ENCODE measurements at regions not wholly inside any gene's neighbourhood (a gene's known extent, or its start where the extent isn't known, plus 50 kb on each side); places are given as distances from the start of the nearest gene placed in this dataset.
"Not testable (repeated sequence)": the region's sequence is repeated elsewhere in the genome, so short reads cannot be mapped to it uniquely, and the experiment has no call there.

DNA sequence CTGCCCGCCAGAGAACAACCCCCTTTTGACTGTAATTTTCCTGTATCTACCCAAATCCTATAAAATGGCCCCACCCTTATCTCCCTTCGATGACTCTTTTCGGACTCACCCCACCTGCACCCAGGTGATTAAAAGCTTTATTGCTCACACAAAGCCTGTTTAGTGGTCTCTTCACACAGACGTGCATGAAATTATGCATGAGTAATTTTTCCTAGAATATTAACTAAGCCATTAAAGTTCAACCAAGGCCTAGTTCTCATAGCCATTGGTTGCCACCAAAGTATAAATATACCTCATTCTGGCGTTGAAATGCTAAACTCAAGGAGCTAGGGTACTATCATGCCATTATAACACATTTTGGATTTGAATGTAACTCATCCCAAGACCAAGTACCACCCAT, 243.9 kb downstream of the ZNF608 start:
- no peak for DNase-seq

- not testable (repeated sequence) for DNase-seq
Measured at GRCh38 chr5:124499818-124500217, 246.6 kb downstream of the ZNF608 start.

GRCh38 chr5:124496968-124497367, 249.5 kb downstream of the ZNF608 start:
- not testable (repeated sequence) for DNase-seq

DNA sequence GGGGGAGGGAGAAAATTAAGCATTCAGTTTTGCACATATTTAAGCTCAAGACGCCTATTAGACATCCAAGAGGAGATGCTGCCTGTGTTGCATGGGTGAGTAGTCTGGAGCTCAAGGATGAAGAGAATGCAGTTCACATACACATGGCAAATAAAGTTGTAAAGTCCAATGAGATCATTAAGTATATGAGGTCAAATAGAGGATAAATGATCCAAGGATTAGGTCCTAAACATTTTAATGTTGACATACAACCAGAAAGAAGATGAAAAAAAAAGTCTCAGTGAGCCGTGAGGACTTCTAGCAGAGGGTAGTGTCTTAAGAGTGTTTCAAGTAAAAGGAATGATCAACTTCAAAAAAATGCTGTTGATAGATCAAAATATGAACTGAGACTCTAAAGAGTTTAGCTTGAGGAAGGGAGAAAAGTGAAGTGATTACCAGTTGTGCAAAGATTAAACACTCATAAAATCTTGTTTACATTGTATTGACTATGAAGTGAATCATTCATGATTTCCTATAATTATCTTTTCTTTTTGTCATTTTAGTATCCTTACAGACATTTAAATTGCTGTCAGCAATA, 251.8 kb downstream of the ZNF608 start:
- DNase-seq: no peak

- DNase-seq: no peak
Measured at GRCh38 chr5:124492444-124493224, 253.8 kb downstream of the ZNF608 start.

DNA sequence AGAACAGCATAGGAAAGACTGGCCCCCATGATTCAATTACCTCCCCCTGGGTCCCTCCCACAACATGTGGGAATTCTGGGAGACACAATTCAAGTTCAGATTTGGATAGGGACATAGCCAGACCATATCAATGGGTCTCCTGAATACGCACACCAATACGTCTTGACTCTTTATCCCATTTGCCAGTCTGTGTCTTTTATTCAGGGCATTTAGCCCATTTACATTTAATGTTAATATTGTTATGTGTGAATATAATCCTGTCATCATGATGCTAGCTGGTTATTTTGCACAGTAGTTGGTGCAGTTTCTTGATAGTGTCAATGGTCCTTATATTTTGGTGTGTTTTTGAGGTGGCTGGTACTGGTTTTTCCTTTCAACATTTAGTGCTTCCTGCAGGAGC, 256.1 kb downstream of the ZNF608 start:
- not testable (repeated sequence) for DNase-seq

DNA sequence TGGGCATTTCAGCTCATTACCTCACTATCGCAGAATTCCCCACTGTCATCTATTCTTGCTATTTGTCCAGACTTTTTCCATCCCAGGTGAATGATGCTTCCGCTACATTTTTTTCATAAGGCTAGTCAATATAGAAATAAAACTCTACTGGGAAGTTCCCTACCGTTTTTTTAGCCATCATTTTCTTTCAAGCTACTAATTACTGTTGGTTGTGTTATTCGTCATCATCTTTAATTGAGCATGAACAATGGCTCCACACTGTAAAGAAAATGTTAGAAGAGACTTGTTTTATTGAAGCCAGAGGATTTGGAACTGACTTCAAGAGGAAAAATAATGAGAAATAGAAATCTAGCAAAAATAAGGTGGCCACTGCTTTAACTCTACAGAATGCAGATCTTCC, 265.0 kb downstream of the ZNF608 start:
- no peak for DNase-seq

DNA sequence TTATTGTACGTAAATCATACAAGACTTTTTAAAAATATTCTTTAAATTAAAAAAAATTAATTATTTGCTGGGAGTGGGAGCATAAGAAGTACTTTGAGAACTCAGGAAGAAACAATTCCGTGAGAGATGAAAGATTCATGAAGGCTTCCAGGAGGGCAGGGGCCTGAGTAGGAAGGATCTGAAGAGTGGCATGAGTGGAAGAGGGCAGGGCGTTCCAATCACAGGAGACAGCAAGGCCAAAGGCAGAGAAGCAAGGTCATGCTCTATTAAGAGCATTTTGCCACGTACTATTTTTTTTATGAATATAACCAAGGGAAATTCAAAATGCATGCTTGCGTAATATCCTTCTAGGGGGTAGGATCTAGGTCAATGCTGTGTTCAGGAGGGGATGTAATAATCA, 265.5 kb downstream of the ZNF608 start:
- no peak for DNase-seq

DNA sequence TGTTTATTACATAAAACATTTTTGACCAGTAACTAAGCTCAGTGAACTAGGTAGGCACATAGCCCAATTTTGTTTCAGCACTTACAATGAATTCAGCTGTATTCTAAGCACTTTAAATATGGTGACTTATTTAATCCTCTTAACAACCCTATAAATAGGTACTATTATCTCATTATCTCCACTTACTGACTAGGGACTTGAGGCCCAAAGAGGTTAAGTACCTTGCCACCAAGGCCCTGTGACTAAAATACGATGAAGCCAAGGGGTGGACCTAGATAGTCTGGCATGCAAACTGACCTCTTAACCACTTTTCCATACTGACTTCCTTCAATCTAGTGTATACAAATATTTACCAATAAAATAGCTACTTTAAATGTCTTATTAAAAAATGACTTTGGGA, 266.4 kb downstream of the ZNF608 start:
- DNase-seq: no peak

DNA sequence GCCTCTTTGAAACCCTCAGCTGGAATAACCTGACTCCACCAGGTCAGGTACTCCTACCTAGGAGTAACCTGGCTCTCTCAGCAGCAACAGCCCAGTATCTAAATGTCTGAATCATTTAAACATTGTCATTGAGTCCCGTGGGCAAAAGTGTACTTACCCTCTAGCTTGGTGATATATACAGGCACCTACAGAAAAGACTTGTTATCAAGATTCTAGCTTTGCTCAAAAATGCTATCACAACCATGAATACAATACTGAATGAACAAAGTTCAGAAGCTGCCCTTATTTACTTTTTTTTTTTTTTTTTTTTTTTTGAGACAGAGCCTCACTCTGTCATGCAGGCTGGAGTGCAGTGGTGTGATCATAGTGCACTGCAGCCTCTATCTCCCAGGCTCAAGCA, 268.2 kb downstream of the ZNF608 start:
- DNase-seq: no peak

- no peak for DNase-seq
Measured at GRCh38 chr5:124477577-124477976, 268.9 kb downstream of the ZNF608 start.

GRCh38 chr5:124477062-124477461, 269.4 kb downstream of the ZNF608 start:
- DNase-seq: no peak

GRCh38 chr5:124474528-124475215, 271.8 kb downstream of the ZNF608 start:
- no peak for DNase-seq

DNA sequence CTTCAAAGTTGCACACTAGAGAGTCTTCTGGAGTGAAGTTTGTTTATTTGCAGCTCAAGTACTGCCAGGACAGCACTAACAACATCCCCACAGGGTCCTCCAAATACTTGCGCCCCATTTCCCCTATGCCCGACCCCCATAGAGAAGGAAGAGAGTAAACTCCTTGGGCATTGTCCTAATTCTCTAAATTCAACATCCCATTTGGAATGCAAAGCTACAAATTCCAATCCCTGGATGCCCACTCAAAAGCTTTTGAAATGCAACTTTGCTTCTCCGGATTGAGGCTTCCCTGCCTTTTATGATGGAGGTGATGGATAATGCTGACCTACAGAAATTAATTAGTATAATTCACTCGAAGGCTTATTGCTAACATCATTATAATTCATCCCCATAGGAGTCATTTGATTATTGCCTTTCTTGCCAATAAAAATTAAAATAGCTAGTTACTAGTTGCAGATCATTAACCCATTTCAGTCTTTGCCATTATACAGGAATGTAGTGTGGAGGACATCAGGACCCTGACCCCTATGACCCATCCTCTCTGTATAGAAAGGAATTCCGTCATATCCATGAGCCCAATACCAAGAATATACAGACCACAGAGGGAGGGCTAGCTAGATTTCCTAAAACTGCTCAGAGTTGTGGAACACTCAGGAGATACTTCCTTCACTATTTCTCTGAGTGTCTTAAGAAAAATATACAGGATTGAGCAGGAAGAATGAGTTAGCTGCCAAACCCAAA, 277.6 kb downstream of the ZNF608 start:
- no peak for DNase-seq

DNA sequence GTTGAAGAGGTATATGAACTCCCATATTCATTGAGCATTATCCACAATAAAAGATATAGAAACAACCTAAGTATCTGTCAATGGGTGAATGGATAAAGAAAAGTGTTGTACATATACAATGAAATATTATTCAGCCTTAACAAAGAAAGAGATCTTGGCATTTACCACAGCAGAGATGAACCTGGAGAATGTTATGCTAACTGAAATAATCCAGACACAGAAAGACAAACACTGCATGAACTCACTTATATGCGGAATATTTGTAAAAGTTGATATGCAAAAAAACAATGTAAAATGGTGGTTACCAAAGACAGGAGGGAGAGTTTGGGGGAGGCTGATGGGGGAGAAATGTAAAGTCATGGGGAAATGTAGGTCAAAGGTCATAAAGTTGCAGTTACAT, 278.7 kb downstream of the ZNF608 start:
- DNase-seq: no peak

DNA sequence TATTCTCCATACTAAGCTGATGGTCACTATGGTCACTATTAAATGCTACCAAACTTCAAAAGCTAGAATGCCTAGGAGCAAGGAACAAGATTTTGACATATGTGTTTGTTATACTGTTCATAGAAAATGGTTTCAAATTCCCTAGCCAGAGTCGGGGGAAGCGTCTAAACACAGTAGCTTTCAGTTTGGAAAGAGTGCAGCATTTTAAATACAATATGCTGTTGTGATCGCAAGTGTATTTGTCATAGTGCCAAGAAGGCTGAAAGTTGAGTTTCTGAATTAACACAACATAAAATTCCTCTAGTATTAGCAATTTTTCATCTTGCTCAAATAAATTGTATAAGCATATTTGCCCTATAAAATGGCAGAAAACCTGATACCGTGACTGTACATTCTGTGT, 280.4 kb downstream of the ZNF608 start:
- DNase-seq: no peak

DNA sequence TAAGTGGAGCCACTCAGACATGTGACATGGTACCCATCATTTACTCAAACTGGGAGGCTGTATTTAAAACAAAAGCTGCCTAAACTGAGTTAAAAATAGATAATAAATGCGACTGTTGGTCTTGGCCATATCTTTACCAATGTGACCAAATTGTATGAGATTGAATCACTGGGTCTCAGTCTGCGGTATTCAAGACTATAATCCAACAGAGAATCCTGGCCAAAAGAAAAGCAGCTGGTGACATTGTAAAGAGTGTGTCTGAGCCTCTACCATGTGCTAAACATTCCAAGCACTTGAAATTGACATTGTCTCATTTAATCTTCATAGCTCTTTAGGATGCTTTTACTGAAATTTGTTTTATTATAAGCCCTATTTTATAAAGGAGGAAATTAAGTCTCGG, 282.6 kb downstream of the ZNF608 start:
- DNase-seq: no peak

DNA sequence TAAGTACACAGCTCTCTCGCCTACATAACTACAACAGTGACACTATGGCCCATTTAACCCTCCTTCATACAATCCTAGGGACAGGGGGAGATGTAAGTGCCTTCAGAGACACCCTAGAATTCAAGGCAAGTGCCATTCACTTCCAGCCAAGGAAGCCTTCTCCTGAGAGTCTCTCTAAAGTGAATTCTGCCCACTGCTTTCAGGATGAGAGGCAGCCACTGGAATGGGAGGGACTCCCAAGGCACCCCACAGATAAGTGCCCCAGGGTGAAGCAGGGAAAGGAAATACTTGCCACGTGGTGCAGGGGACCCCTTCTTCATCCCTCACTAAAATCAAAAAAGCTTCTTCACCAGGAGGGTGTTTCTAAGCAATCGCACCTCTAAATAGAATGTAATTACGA, 283.7 kb downstream of the ZNF608 start:
- no peak for DNase-seq

DNA sequence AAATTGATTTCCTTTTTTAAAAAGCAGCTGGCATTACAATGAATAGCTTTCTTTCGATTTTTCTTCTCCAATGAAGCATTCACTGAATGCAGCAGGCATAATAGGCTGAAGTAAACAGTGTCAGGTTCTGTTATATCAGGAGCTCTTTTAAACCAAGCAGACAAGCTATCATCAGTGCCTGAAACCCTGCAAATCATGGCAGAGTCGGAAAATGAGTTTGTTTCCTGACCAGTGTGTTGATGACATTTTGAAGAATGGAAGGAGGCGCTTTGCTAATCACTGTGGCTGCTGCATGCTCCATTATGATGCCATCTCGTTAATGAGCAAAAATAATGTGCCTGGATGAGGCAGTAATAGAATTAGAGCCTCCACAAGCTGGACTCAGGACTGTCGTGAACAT, 284.5 kb downstream of the ZNF608 start:
- DNase-seq: no peak

- DNase-seq: no peak
Measured at GRCh38 chr5:124461157-124461556, 285.3 kb downstream of the ZNF608 start.

DNA sequence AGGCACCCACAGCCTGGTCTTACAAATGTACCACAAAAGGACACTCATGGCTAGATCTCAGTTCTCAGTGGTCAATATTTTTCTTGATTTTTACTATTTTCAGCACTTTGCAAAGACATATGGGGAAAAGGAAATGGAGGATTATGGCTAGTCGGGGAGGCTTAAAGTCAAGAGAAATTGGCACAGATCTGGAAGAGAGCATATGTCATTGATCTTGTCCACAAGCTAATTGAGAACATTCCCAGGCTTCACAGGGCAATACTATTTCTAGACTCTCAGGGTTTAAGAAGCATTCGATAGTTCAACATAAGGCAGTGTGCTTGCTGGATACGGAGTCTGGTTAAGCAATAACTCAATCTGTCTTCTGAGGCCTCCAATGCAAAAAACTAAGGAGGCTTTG, 285.8 kb downstream of the ZNF608 start:
- DNase-seq: no peak

DNA sequence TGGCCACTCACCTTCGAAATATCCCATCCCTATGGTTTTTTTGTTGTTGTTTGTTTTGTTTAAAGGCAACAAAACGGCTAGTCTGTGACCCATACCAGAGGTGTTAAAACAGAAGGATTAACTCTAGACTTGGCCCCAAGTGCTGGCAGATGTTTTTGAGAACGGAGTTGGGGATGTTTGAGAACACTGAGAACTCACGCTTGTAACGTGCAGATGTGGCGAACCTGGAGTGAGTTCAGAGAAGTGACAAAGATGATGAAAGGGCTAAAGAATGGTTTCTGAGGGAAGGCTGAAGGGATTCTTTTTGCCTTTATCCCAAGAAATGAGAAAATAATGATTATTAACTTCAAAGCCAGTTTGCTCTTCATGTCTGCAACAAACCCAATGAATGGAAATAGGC, 286.5 kb downstream of the ZNF608 start:
- DNase-seq: no peak

DNA sequence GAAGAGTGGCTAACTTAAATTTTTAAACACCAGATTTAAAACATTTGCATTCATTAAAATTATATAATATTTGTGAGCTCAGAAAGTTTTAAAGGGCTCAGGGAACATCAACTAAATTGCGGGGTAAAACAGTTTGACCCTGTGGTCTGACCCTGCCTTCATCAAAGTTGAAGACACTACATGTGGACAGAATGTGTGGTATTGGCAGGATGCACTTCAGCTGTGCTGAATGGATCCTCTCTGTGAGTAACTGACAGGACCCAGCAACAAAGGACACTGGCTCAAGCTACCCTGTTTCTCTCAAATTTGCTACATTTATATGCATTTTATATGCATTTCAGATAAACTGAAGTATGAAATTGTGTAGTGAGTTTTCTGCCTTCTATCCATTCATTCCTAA, 288.5 kb downstream of the ZNF608 start:
- no peak for DNase-seq

DNA sequence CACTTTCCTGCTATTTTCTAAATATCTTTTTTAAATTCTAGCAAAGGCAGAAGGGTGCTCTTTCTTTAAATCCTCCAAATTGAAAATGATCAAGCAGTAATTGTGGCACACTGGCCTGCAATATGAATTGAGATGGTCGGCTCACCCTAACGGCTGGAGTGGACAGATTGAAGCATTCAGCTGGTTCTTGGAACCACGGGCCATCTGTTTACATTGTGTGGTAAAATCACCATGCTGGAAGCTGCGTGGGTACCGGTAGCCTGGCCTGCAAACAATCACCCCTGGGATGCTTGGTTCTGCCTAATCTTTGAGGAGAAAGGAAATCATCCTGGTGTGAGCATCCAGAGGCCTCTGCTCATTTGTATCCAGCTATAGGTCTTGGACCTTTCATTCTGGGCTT, 289.3 kb downstream of the ZNF608 start:
- no peak for DNase-seq

All from cortex of kidney (tissue), 1 donor.